ENCODE measurements at regions not wholly inside any gene's neighbourhood (a gene's known extent, or its start where the extent isn't known, plus 50 kb on each side); places are given as distances from the start of the nearest gene placed in this dataset.

DNA sequence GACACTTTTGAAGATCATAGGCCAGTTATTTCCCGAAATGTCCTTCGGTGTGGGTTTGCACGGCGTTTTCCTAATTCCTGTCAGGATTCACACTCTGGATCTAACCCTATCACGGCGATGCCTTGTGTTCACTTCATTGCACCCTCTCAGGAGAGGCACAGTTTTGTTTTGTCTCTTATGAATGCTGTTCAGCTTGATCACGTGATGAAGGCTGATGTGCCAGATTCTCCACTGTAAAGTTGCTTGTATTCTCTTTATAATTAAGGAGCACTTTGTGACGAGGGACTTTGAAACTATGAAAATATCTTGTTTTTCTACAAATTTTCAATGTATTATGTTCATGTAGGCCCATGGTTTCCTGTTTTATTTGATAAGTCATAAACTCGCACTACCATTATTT is 568.1 kb downstream of the ACTR3B start:
- Mint-ChIP-seq H3K27ac (no peak overlapping the region), H3K9me3 (peaks cover 18% of the 10 kb centered on the region), H3K27me3 (ENCODE audit: insufficient read depth, low read depth) (no peaks in the 10 kb centered on the region), H3K36me3 (no peaks in the 10 kb centered on the region), H3K4me3 (no peak overlapping the region), H3K4me1 (no peaks in the 10 kb centered on the region)
- Histone ChIP-seq H3K79me2 (ENCODE audit: low read depth) (no peaks in the 10 kb centered on the region), H3F3A (ENCODE audit: low read depth) (no peaks in the 10 kb centered on the region), H3K27ac (no peak overlapping the region), H4K20me1 (ENCODE audit: low read depth) (no peaks in the 10 kb centered on the region), H2AFZ (replicated peaks) (no peak overlapping the region), H3K36me3 (no peaks in the 10 kb centered on the region), H3K9me3 (ENCODE audit: low read depth) (no peaks in the 10 kb centered on the region), H3K4me2 (no peak overlapping the region), H3K4me3 (no peak overlapping the region), H3K9ac (no peak overlapping the region), H3K27me3 (no peaks in the 10 kb centered on the region), H3K4me1 (no peaks in the 10 kb centered on the region)
- DNase-seq (ENCODE audit: low spot score), result no peak
- TF ChIP-seq, protein P1, sequence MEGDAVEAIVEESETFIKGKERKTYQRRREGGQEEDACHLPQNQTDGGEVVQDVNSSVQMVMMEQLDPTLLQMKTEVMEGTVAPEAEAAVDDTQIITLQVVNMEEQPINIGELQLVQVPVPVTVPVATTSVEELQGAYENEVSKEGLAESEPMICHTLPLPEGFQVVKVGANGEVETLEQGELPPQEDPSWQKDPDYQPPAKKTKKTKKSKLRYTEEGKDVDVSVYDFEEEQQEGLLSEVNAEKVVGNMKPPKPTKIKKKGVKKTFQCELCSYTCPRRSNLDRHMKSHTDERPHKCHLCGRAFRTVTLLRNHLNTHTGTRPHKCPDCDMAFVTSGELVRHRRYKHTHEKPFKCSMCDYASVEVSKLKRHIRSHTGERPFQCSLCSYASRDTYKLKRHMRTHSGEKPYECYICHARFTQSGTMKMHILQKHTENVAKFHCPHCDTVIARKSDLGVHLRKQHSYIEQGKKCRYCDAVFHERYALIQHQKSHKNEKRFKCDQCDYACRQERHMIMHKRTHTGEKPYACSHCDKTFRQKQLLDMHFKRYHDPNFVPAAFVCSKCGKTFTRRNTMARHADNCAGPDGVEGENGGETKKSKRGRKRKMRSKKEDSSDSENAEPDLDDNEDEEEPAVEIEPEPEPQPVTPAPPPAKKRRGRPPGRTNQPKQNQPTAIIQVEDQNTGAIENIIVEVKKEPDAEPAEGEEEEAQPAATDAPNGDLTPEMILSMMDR (IDR thresholded peaks at IDR 0.05), result no peak
- TF ChIP-seq EZH2 (IDR thresholded peaks at IDR 0.05), result no peak
- TF ChIP-seq EZH2phosphoT487 (IDR thresholded peaks at IDR 0.05), result no peak

DNA sequence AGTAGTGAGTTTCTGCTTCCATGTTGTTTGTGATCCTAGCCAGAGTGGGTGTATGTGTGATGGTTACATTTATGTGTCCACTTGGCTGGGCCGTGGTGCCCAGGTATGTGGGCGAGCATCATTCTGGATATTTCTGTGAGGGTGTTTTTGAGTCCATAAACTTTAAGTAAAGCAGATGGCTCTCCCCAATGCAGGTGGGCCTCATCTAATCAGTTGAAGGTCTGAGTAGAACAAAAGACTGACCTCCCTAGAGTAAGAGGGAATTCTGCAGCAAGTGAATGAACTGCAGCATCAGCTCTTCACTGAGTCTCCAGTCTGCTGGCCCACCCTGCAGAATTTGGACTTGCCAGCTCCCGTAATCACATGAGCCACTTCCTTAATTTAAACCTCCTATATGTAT is 571.9 kb downstream of the ACTR3B start:
- no peaks in the 10 kb centered on the region for H3K27me3 ChIP-seq
- H3K4me3 Mint-ChIP-seq, result no peak overlapping the region
- no peak overlapping the region for H3K27ac Mint-ChIP-seq
- no peaks in the 10 kb centered on the region for H3K79me2 ChIP-seq (ENCODE audit: low read depth)
- TF ChIP-seq, protein P1 (IDR thresholded peaks at IDR 0.05), result no peak
- TF ChIP-seq EZH2 (IDR thresholded peaks at IDR 0.05) (no peak), EZH2phosphoT487 (IDR thresholded peaks at IDR 0.05) (no peak)
- H3K4me2 ChIP-seq, result no peak overlapping the region
- no peaks in the 10 kb centered on the region for H3K4me1 Mint-ChIP-seq
- no peaks in the 10 kb centered on the region for H3K36me3 ChIP-seq
- H3K27me3 Mint-ChIP-seq (ENCODE audit: insufficient read depth, low read depth), result no peaks in the 10 kb centered on the region
- H3F3A ChIP-seq (ENCODE audit: low read depth), result no peaks in the 10 kb centered on the region
- no peak overlapping the region for H3K4me3 ChIP-seq
- H3K9me3 ChIP-seq (ENCODE audit: low read depth), result no peaks in the 10 kb centered on the region
- peaks cover 14% of the 10 kb centered on the region for H3K9me3 Mint-ChIP-seq
- no peak overlapping the region for H3K27ac ChIP-seq
- no peak overlapping the region for H2AFZ ChIP-seq (replicated peaks)
- no peaks in the 10 kb centered on the region for H4K20me1 ChIP-seq (ENCODE audit: low read depth)
- no peak for DNase-seq (ENCODE audit: low spot score)
- no peak overlapping the region for H3K9ac ChIP-seq
- no peaks in the 10 kb centered on the region for H3K4me1 ChIP-seq
- H3K36me3 Mint-ChIP-seq, result no peaks in the 10 kb centered on the region

DNA sequence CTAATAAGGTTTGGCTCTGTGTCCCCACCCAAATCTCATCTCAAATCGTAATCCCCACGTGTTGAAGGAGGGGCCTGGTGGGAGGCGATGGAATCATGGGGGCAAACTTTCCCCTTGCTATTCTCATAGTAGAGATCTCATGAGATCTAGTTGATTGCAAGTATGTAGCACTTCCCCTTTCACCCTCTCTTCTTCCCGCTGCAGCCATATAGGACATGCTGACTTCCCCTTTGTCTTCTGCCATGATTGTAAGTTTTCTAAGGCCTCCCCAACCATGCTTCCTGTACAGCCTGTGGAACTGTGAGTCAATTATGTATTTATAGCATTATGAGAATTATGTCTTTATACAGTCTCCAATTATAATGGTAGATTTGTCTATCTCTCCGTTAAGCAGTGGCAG is 594.5 kb downstream of the ACTR3B start:
- Histone ChIP-seq H3K79me2 (ENCODE audit: low read depth) (no peaks in the 10 kb centered on the region), H3K4me1 (no peaks in the 10 kb centered on the region), H3K4me2 (no peak overlapping the region), H3K9me3 (ENCODE audit: low read depth) (peaks cover 3% of the 10 kb centered on the region), H2AFZ (replicated peaks) (no peak overlapping the region), H3K9ac (no peak overlapping the region), H3K27ac (no peak overlapping the region), H4K20me1 (ENCODE audit: low read depth) (no peaks in the 10 kb centered on the region), H3F3A (ENCODE audit: low read depth) (no peaks in the 10 kb centered on the region), H3K27me3 (no peaks in the 10 kb centered on the region), H3K4me3 (no peak overlapping the region), H3K36me3 (no peaks in the 10 kb centered on the region)
- Mint-ChIP-seq H3K27ac (no peak overlapping the region), H3K36me3 (no peaks in the 10 kb centered on the region), H3K27me3 (ENCODE audit: insufficient read depth, low read depth) (peaks cover 2% of the 10 kb centered on the region), H3K9me3 (peaks cover 2% of the 10 kb centered on the region), H3K4me3 (no peak overlapping the region), H3K4me1 (no peaks in the 10 kb centered on the region)
- DNase-seq (ENCODE audit: low spot score), result no peak
- TF ChIP-seq, protein P1 (IDR thresholded peaks at IDR 0.05), result no peak
- no peak for TF ChIP-seq EZH2 (IDR thresholded peaks at IDR 0.05)
- no peak for TF ChIP-seq EZH2phosphoT487 (IDR thresholded peaks at IDR 0.05)

All from neural progenitor cell (in vitro differentiated cells).